Upper lobe of right lung (tissue), 1 donor: ENCODE measurements at regions not wholly inside any gene's neighbourhood (a gene's known extent, or its start where the extent isn't known, plus 50 kb on each side); places are given as distances from the start of the nearest gene placed in this dataset.
A peak's percentile ranks its signal among the peaks of the same experiment; 100 is the strongest.

ENCODE experiments used
- ATAC-seq: fragments of 200-7000 bp; cut with Tn5 transposase; one replicate; pipeline ENCODE4 v1.9.1; 2020; ENCODE audit warnings: mild to moderate bottlenecking, moderate library complexity
- DNase-seq: peaks from one replicate; pipeline ENCODE4 v3.0.0-alpha.2; 2020
- H3K27ac ChIP-seq: fragments of 200-600 bp; one replicate; pipeline ENCODE4 v1.8.0; 2022
- H3K27me3 ChIP-seq: fragments of 200-600 bp; one replicate; pipeline ENCODE4 v1.8.0; 2022; ENCODE audit warnings: mild to moderate bottlenecking
- H3K36me3 ChIP-seq: fragments of 200-600 bp; one replicate; pipeline ENCODE4 v1.8.0; 2022
- H3K4me1 ChIP-seq: fragments of 200-600 bp; one replicate; pipeline ENCODE4 v1.8.0; 2022
- H3K4me3 ChIP-seq: fragments of 200-600 bp; one replicate; pipeline ENCODE4 v1.8.0; 2022; ENCODE audit warnings: mild to moderate bottlenecking
- H3K9me3 ChIP-seq: fragments of 200-600 bp; one replicate; pipeline ENCODE4 v1.8.0; 2022
- intact Hi-C: fragments of 100-400 bp; cut with DNase I; formaldehyde crosslinking; loops from one replicate; pipeline ENCODE4 v1.11.0; 2022
- TF ChIP-seq, protein P1 (sequence below): fragments of 200-600 bp; IDR thresholded peaks from one replicate; pipeline ENCODE4 v1.8.0; 2022; ENCODE audit warnings: antibody characterized with exemption
- donor health status: DM: no; HTN: yes; CAD: no; lungs with severe emphysema.

GRCh38 chr6:166078294-166078693 is 89.4 kb downstream of the TBXT start:
- H3K4me1 ChIP-seq, result no peaks in the 10 kb centered on the region
- DNase-seq (no peak), ATAC-seq (peak; percentile 55)
- intact Hi-C loops, result no loop called here
- H3K27me3 ChIP-seq, result no peaks in the 10 kb centered on the region
- H3K9me3 ChIP-seq, result no peaks in the 10 kb centered on the region
- H3K27ac ChIP-seq, result no peak overlapping the region
- no peaks in the 10 kb centered on the region for H3K36me3 ChIP-seq
- H3K4me3 ChIP-seq, result no peak overlapping the region
- TF ChIP-seq, protein P1, sequence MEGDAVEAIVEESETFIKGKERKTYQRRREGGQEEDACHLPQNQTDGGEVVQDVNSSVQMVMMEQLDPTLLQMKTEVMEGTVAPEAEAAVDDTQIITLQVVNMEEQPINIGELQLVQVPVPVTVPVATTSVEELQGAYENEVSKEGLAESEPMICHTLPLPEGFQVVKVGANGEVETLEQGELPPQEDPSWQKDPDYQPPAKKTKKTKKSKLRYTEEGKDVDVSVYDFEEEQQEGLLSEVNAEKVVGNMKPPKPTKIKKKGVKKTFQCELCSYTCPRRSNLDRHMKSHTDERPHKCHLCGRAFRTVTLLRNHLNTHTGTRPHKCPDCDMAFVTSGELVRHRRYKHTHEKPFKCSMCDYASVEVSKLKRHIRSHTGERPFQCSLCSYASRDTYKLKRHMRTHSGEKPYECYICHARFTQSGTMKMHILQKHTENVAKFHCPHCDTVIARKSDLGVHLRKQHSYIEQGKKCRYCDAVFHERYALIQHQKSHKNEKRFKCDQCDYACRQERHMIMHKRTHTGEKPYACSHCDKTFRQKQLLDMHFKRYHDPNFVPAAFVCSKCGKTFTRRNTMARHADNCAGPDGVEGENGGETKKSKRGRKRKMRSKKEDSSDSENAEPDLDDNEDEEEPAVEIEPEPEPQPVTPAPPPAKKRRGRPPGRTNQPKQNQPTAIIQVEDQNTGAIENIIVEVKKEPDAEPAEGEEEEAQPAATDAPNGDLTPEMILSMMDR, result no peak

DNA sequence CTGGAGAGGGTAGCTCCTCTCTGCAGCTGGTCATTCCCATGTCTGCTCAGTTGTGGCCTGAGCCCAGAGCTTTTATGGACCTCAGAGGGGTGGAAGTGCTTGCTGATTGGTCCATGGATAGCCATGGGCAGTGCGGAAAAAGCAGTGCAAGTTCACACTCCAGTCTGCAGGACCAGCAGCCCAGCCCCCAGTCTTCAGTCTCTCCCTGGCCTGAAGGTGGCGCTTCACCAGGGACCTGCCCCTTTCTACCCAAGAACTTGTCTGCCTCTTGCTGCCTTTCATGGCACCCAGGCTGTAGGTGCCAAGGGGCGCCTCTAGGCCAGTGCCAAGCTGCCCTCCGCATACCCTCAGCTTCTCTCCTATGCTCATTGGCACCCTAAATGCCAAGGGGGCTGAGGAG is 91.0 kb downstream of the TBXT start:
- Histone ChIP-seq H3K4me1 (no peaks in the 10 kb centered on the region), H3K27ac (no peak overlapping the region), H3K9me3 (no peaks in the 10 kb centered on the region), H3K27me3 (no peaks in the 10 kb centered on the region), H3K4me3 (no peak overlapping the region), H3K36me3 (no peaks in the 10 kb centered on the region)
- TF ChIP-seq, protein P1, result no peak
- no peak for DNase-seq
- intact Hi-C loops, result no loop called here
- ATAC-seq, result no peak

GRCh38 chr6:166075925-166076324 is 91.7 kb downstream of the TBXT start:
- no peaks in the 10 kb centered on the region for H3K27me3 ChIP-seq
- intact Hi-C loops, result no loop called here
- ATAC-seq (no peak), DNase-seq (no peak)
- no peak overlapping the region for H3K27ac ChIP-seq
- TF ChIP-seq, protein P1, result no peak
- no peaks in the 10 kb centered on the region for H3K4me1 ChIP-seq
- no peaks in the 10 kb centered on the region for H3K36me3 ChIP-seq
- no peak overlapping the region for H3K4me3 ChIP-seq
- H3K9me3 ChIP-seq, result no peaks in the 10 kb centered on the region

DNA sequence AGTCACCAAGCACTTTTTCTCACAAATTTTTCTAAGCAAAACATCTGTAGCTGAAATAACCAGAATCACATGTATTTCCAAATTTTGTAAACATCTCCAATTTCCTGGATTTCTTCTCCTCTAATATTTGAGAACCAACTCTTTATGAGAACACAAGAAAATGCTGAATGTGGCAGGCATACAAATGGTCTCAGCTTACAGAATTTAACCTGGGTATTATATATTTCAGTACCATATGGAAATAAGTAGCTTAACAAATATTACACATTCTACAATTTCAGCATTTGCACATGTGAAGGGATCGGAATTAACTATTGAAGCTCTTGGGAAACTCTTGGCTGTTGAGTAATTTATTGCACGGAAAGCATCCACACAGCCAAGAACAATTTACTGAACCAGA is 92.5 kb downstream of the TBXT start:
- ATAC-seq (no peak), DNase-seq (no peak)
- Histone ChIP-seq H3K36me3 (no peaks in the 10 kb centered on the region), H3K27me3 (no peaks in the 10 kb centered on the region), H3K4me1 (no peaks in the 10 kb centered on the region), H3K9me3 (no peaks in the 10 kb centered on the region), H3K4me3 (no peak overlapping the region), H3K27ac (no peak overlapping the region)
- intact Hi-C loops, result no loop called here
- TF ChIP-seq, protein P1, result no peak

- Histone ChIP-seq H3K36me3 (no peaks in the 10 kb centered on the region), H3K9me3 (no peaks in the 10 kb centered on the region), H3K4me1 (no peaks in the 10 kb centered on the region), H3K27ac (no peak overlapping the region), H3K27me3 (no peaks in the 10 kb centered on the region), H3K4me3 (no peak overlapping the region)
- ATAC-seq (no peak), DNase-seq (no peak)
- TF ChIP-seq, protein P1, result no peak
- intact Hi-C loops, result no loop called here
These were observed 94.6 kb downstream of the TBXT start for GRCh38 chr6:166073082-166073481.

DNA sequence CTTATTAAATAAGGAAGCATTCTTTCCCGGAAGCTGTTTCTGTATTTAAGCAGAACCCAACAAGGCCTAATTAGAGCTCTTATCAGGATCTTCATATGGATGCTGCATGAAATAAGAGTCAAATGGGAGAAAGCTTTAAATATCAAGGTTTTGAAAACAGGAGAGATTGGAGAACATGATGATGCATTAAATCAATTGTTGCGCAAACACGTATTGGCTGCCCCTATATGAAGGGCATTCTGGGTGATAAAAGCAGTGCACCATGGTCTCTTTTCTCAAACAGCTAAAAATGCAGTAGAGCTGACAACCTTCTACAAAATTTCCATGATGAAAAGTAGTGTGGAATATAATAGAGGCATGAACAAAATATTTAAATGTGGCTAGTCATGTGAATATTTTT is 98.9 kb downstream of the TBXT start:
- Histone ChIP-seq H3K4me1 (no peaks in the 10 kb centered on the region), H3K27ac (no peak overlapping the region), H3K4me3 (no peak overlapping the region), H3K9me3 (no peaks in the 10 kb centered on the region), H3K27me3 (no peaks in the 10 kb centered on the region), H3K36me3 (no peaks in the 10 kb centered on the region)
- intact Hi-C loops, result no loop called here
- TF ChIP-seq, protein P1, result no peak
- DNase-seq (no peak), ATAC-seq (no peak)
